DOHH2 (cell line): ENCODE measurements at regions not wholly inside any gene's neighbourhood (a gene's known extent, or its start where the extent isn't known, plus 50 kb on each side); places are given as distances from the start of the nearest gene placed in this dataset.

Experiments
- CTCF ChIP-seq: fragments of 200-600 bp; sonication (generic); IDR thresholded peaks from one replicate; pipeline ENCODE4 v1.5.1; 2014; ENCODE audit warnings: antibody characterized with exemption, mild to moderate bottlenecking, low read depth, low read length; ENCODE audit not compliant: poor library complexity, severe bottlenecking
- EZH2phosphoT487 ChIP-seq: fragments of 200-600 bp; sonication (generic); IDR thresholded peaks from 2 replicates; pipeline ENCODE4 v1.6.1; 2017; ENCODE audit warnings: borderline replicate concordance, mild to moderate bottlenecking, antibody characterized with exemption, low read length, moderate library complexity, mixed read lengths

DNA sequence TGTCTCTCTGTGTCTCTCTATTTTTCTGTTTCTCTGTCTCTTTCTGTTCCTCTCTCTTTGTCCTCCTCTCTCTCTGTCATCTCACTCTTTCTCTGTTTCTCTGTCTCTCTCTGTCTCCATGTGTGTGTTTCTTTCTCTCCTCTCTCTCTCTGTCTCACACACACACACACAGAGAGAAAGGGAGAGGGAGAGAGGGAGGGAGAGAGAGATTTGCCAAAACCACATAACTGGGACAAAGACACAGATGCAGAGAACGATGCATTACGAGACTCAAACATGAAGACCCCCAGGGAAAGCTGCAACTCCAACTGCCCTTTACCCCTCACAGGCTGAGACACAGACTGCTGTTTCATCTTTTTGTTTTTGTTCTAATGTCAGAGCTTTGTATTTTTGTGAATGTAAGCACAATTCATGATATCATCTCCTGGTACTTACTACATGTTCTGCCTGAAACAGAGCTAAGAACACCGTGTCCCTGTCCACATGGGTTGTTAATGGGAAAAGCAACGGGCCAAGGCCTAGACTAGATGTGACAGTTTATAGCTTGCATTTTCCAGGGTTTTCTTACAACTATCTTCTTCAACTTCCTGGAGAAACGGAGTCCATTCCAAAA is 177.1 kb upstream of the ARID1B start:
- TF ChIP-seq CTCF, result no peak
- TF ChIP-seq EZH2phosphoT487, result no peak
